Stimulated activated CD4-positive, alpha-beta T cell treated with anti-CD3 and anti-CD28 coated beads, Interleukin-4, amount 100 ng/mL, for 1 hour (primary cell): ENCODE measurements at regions not wholly inside any gene's neighbourhood (a gene's known extent, or its start where the extent isn't known, plus 50 kb on each side); places are given as distances from the start of the nearest gene placed in this dataset.

Experiments used
- DNase-seq: peaks from one replicate; pipeline ENCODE4 v3.0.0-alpha.2; 2020

DNA sequence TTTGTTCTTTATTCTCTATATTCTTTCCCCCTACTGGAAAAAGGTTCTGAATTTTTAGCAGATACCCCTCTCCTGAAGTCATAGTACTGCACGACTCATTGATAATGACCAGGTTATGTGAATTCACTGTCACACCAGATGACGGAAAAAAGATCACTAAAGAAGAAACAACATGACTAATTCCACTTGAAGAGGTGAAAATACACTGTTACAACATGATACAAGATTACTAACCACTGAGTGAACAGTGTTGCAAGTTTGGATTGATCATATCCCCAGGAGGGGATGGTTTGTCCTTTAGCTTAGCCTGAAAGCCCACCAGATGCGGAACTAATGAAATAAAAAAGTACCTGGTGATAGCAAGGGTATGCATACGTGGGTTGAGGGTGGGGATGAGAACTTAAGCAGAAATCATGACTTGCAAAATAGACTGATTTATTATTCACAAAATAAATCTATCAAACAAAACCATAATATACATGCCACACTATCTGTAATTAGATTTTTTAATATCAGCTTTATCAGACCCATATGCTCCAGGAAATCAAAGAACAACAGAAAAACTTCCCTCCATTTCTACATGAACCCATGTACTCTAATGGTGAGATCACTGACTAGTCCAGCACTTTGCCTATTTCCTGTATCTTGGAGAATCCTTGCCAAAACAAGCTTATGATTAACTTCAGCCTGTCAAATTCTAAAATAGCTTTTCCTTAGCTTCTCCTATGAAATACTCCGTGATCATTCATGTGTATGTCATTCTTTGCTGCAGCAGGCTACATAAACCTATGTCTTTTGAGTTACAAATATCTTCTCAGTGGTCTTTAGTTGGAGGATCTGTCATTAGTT lies 257.4 kb upstream of the AGA start:
- DNase-seq: no peak

DNA sequence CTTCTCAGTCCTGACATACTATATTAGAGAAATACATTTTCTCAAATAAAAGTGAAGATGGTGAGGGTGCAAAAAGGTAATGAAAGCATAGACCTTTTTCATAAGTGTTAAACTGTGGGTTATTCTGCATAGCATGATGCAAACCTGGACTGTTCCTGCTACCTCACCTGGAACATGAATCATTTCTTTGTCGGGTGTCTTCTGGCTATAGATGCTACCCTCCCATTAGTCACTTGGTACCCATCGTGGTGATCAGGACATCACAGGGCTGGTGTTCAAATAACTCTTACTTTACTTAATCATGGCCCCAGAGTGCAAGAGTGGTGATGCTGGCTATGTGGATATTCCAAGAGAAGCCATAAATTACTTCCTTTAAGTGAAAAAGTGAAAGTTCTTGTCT lies 264.7 kb upstream of the AGA start:
- DNase-seq: no peak

DNA sequence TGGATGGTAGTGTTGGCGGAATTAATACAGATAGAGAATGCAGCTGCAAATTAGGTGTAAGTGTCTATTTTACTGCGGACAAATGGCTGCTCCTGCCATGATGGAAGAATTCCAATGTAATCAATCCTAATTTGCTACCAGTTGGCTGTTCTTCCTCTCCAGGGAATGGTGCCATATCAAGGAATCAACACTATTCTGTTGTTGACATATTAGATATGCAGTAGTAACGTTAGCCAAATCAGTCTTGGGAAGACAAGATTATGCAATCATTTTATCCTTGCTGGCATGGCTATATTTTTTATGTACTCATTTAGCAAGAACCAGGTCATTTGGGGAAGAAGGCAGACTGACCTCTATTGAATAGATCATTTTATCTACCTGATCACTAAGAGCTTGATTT lies 271.2 kb upstream of the AGA start:
- no peak for DNase-seq

DNA sequence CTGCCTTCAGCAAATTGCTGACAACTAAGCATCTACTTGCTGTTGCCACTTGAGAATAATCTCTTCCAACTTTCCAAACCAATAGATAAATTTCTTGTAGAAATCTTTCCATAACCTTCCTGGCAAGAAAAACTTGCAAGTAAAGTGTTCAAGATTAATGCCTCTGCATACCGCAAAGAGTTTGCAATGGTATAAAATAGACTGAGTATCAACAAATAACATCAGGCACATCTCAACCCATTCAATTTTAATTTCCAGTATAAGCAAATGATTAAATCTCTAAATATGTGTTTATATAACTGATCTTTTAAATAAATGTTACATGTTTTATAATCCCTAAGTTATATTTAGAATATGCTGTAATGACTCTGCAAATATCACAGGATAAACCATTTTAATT lies 275.2 kb upstream of the AGA start:
- DNase-seq: no peak

DNA sequence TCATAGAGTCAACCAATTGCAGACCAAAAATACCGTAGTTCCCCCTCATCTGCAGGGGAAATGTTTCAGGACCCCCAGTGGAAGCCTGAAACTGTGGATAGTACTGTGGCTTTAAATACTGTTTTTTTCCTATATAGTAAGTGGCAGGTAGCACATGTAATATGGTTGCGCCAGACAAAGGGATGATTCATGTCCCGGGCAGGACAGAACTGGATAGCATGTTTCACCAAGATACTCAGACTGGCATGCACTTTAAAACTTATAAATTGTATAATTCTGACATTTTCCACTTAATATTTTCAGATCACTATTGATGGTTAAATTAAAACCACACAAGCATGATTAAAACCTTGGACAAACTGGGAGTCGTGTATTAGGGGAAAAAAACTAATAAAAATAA lies 276.3 kb upstream of the AGA start:
- DNase-seq: no peak

DNA sequence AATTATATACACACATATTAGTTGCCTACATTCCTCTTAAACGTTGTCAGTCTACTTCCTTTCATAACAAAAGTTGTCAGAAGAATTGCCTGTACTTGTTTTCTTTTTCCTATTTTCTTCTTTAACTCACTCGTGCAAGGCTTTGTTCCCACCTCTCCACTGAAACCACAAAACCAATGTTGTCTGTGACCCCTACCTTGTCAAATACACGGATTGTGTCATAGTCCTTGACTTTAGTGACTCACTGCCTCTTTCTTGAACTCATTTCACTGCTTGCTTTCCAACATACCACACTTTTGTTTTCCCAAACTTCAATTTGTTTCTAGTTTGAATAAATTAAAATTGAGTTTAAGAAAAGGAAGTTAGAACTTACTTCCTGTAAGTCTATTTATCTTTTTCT lies 283.9 kb upstream of the AGA start:
- DNase-seq: no peak

DNA sequence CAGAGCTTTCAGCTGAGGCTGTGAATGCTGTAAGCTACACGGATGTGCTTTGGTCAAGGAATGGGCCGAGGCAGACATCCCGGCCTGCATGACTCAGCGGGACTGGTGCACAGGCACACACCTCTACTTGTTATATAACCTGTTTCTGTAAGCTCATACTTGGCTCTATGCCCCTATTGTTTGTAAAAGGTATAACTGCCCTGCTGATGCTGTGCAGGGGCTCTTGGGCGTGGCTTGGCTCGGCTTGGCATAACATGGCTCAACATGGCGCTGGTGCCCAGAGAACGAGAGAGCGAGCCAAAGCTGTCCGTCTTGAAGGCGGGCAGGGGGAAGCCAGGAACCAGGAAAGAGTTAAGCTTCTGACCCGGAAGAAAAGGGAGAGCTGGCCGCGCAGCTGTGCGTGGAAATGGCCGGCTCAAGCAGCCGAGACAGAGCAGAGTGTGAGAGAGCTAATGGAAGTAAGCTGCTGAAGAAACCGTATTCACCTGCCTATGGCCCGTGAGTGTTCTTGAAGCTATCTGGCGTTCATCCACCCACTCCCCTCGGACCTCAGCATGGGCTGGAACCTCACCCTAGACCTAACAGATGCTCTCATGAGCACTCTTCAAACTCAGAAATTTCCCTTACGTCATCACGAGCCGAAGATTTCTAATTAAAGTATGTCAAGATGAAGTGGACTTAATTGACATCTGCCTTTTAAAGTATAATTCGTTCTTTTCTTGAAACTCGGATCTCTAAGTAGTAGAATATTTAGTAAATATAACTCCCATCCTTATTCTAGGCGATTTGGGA lies 286.3 kb upstream of the AGA start:
- no peak for DNase-seq

DNA sequence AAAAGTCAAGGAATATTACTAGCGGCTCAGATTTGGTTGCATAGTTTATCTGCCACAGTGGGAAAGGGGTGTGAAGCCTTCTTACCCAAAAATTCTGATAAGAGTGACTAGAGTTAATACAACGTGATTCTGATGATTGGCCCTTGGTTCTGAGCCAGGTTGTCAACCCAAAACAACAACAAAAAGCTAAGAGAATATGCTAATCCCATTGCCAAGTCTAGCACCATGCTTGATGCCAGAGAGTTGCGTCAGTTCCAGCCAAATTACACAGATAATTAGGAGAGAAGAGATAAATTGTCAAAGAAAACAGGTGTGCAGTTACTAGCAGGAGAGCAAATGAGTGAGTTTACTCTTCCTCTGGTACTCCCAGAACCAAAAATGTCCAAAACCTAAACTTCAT lies 287.4 kb upstream of the AGA start:
- DNase-seq: no peak

DNA sequence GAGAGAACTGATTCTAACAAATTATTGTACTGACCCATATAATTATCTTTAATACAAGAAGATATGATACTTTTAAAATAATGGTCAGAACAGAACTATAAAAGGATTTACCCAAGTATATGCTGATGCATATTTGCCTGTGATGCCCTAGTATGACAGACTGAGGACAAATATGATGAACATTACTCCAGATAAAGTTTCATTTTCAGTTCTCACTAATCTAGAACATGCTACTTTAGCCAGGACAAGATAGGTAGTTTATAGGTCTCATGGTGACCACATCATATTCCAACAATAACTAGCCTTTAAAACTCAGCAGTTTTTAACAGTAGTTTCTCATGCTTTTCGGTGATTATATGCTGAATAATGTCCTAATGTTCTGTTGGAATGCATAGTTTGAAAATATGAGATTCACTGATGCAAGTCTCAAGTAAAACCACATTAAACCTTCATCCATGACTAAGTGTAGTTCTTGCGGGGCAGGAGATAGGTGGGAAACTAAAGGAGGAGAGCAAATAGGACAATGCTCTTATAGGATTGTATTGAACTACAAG lies 295.2 kb upstream of the AGA start:
- DNase-seq: no peak

DNA sequence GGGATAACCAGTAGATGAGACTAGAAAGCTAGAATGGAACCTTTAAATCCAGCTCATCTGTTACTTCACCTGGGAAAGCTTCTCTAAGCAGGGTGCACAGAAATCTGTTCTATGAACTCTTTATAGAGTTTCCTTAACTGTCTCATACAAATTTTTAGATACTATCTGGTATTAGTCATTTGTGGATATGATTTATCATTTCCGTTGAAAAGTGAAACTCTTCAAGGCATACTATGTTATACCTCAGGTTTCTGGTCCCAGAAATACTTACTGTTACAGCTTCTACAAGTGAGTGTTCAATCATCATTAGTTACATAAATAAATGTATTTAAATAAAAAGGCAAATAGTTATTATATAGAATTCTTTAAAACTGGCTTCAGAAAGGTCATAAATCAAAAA lies 298.3 kb upstream of the AGA start:
- DNase-seq: no peak

DNA sequence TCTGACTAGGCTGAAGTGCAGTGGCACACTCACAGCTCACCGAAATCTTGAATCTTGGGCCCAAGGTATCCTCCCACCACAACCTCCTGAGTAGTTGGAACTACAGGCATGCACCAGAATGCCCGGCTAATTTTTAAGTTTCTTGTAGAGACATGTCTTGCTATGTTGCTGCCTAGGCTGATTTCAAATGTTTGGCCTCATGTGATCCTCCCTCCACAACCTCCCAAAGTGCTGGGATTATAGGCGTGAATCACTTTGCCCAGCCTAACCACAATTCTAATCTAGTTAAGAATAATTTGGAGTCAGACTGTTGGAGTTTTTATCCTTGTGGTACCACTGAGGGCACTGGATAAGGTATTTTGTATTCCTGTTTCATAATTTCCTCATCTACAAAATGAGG lies 317.5 kb upstream of the AGA start:
- DNase-seq: no peak

DNA sequence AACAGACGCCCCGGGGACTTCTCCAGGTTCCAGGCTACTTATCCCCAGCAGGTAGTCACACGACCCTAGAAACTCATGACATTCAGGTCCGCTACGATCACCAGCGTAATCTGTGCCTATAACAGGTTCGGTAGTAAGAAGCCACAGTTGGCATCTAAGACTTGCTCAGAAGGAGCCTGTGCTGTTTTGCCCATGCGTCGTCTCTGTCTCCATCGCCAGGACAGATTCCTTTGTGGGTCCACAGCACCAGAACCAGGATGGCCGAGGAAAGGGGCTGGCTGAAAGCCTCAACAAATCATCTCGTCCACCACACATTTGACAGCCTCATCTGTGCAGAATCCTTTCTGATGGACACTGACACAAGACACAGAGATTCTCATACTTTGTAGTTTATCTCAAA lies 319.5 kb upstream of the AGA start:
- no peak for DNase-seq

DNA sequence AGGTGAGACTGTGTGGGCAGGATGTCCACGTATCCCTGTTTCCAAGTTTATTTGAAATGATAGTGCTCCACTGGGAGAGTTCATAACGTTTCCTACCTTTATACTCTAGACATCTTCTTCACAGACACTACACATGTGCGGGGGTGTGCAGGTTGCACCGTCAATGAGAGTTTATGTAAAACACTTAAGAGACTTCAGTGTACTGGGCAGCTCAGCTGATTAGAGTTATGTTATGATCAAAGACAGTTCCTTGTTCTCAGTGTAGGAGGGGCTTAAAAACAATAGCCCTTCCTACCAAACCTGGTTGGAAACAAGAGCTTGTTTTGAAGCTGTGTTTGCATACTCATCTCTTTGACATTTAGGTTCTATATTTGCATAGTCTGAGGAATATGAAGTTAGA lies 326.9 kb upstream of the AGA start:
- DNase-seq: no peak

DNA sequence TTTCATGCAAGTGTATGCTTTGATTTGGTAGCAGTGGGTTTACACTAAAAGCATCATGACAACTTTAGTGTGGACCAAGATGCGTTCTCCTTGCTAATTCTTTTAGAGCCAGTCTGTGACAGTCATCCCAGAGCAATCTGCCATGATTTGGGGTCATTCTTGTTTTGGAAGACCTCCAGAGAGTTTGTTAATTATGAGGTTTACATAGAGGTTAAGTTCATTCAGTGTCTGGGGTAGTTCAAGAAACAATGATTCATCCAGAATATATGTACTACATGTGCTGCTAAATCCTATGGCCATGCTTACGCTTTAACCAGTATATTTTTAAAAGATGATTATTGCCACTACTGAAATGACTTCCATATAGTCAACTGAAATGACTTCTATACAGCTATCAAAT lies 328.5 kb upstream of the AGA start:
- no peak for DNase-seq

DNA sequence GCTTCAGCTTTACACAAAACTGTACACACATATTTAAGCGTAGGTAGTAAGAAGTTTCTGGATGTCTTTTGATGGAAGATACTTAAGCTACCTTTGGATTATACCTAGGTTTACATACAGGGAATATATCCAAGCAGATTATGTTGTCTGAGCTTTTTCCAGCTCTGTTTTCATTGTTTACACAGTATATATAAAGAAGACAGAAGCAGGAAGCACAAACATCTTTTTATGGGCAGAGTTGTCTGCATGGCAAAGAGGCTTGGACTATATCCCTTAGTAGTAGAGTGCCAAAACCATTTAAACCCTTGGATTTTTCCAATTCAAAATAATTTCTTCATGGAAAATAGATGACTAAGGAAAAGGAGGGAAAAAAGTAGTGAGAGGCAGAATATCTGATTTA lies 329.4 kb upstream of the AGA start:
- DNase-seq: no peak

DNA sequence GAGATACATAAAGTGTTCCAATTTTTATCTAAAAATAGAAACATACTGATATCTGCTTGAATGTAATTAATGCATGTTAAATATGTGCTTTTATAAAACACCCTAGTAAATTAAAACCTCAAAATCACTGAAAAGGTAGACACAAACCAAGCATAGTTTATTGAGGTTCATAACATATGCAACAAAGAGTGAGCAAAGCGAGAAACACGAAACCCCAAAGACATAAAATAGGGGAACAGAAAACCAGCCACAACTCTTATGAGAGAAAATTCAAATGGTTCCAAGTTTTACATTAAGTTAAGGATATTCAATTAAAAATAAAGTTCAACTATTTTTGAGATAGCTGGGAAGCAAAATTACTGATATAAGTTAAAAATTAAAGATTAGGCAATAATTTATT lies 336.4 kb upstream of the AGA start:
- no peak for DNase-seq

DNA sequence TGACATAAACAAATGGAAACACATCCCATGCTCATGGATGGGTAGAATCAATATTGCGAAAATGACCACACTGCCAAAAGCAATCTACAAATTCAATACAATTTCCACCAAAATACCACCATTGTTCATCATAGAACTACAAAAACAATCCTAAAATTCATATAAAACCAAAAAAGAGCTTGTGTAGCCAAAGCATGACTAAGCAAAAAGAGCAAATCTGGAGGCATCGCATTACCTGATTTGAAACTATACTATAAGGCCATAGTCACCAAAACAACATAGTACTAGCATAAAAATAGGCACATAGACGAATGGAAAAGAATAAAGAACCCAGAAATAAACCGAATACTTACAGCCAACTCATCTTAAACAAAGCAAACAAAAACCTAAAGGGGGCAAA lies 342.8 kb upstream of the AGA start:
- no peak for DNase-seq

DNA sequence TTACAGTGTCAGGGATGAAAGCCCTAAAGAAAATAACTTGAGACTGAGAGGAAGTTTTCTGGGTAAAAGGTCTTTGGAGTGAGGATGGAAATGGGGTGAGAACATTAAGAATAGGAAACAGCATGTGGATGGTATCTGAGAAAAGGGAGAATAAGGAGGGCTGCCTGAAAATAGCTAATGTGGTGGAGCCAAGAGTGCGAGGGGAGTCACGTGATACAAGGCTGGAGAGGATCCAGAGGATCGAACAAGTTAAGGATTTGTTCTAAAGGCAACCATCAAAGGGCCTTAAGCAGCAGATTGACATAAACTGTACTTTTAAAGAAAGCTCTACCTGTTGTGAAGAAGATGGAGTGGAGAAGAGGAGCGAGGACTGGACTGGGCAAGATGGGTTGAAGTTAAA lies 347.4 kb upstream of the AGA start:
- no peak for DNase-seq

DNA sequence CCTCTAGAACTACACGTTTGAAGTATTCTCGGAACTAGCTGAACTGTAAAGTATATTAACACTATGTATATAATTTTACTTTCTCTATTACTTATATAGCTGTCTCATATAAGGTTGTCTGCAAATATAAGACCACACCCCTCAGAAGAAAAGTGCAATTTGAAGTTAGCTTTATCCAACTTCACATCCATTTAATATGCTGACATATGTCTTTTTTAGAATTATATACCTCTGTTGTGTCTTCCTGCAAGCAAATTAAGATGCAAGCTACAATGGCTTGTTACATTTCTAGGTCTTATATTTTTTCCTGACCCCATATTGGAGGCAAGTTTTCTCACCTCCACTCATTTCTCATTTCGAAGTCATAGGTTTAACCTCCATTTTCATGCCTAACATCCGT lies 349.0 kb upstream of the AGA start:
- DNase-seq: no peak

DNA sequence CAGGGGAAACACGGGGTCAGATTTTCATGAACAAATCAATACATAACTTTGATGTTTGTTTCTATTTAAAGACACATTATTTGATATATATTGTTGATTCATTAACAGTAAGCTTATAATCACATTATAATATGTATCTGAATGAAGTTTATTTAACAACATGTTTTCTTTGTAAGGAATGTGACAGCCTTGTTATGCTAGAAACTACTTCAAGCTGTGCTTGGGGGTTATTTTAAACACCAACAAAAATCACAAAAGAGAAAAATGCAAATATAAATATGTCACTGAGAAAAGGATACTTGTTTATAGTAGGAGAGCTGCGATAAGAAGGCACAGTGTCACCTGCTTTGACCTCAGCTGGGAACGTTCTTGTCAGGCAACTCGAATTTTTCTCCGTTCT lies 354.6 kb upstream of the AGA start:
- no peak for DNase-seq

DNA sequence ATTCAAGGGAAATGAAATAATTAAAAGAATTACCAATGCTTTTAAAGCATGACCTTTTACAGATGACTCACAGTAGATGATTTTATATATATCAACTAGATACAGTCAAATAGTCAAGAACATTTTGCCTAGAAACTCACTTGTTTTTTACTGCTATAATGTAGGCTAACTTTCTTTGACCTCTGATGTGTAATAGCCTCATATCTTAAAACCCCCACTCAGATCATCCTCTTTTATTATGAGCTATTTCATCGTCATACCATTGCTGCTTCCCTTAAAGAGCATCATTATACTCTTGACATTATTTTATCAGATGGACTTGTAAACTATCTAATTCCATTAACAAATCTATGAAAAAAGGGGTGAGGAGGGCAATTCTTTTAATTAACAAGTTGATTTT lies 355.9 kb upstream of the AGA start:
- DNase-seq: no peak

DNA sequence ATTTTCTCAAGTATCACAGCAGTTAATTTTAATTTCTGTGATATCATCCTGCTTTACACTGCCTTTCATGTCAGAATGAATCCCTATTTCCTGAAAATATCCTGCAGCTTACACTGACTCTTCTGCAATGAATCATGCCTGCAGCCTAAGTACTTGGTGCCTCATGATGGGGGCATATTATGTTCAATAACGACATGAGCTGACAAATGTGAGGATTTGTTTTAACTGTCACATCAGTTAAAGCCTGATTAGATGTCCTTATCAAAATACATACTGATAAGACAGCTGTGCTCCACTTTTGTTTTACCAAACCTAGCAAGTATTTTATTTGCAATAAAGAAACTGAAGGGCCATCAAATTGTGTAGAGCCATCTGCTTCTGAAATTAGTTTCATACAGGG lies 359.9 kb upstream of the AGA start:
- DNase-seq: no peak

DNA sequence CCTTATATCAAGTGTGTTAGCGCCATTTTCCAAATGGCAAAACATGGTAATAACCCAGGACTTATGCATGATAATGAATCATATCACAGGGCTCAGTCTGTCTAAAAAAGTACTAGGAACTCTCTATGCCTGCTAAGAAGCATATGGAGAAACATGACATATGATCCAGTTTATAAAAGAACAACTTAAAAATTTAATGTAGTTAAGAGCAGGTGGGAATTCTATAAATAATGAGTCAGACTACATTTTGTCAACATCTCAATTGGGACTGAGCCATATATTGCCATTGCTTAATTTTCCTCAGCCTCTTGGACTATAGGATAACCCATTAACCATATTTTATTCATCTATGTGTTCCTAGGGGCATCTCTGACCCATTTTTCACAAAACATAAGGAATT lies 360.4 kb upstream of the AGA start:
- no peak for DNase-seq

DNA sequence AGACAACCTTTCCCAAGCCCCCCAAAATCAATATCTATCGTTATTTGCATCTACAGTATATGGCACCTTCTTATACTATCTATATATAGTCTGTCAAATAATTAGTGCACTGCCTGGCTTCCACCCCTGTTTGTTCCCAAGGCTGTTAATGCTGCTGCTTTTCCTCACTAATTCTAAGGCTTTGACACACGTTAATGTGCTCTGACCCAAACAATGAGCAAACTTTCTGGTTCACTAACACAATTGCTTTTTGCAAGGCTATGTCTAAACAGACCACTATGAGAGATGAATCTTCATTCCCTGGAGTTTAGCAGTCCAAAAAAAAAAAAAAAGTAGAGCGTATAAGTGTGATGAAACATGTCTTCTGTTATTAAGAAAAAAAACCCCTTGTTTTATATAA lies 360.9 kb upstream of the AGA start:
- DNase-seq: no peak
